GM21423 (cell line): ENCODE measurements at regions not wholly inside any gene's neighbourhood (a gene's known extent, or its start where the extent isn't known, plus 50 kb on each side); places are given as distances from the start of the nearest gene placed in this dataset.

Experiments used
- ATAC-seq: cut with Tn5 transposase; IDR thresholded peaks from one replicate; pipeline ENCODE4 v1.9.1; 2021; ENCODE audit warnings: mild to moderate bottlenecking, moderate library complexity; ENCODE audit not compliant: unreplicated experiment

DNA sequence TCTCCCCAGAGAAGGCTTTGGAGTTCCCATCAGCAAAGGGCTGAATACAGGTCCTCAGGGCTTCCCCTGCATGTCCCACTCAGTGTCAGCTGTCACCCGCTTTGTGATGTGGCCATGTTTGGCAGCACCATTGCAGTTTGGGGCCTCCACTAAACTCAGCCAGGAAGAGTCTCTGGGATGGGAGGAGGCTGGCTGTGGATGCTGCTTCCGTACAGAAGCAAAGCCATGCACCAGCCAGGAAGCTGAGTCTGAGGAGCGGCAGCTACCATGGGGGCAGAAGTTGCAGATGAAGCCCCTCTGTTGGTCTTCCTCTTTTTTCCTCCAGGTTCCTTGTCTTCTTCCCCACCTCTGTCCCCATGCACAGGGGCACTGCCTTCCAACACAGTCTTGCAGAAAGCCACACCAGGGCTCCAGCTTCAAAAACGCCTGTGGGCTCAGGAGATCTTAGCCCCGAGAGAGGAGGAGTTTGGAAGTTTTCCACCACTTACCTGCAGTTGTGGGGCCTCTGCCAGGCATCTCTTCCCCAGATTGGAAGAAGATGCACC is 416.8 kb downstream of the NPHP4 start:
- ATAC-seq = no peak

DNA sequence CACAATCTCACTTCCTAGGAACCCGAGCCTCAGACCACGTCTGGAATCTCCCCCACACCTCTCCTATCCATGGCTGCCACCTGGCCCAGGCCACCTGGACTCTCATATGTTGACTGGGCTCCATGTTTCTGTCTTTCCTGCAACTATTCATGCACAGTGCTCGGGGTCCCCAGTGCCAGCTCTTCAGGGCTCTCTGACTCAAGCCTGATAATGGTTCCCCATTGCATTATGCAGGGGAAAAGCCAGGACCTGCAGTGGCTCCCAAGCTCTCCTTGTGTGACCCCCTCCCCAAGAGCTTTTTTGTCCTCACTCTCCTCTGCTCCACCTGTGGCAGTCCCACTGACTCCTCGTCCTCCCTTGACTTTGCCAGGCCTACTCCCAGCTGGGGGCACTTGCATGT is 417.6 kb downstream of the NPHP4 start:
- no peak for ATAC-seq

DNA sequence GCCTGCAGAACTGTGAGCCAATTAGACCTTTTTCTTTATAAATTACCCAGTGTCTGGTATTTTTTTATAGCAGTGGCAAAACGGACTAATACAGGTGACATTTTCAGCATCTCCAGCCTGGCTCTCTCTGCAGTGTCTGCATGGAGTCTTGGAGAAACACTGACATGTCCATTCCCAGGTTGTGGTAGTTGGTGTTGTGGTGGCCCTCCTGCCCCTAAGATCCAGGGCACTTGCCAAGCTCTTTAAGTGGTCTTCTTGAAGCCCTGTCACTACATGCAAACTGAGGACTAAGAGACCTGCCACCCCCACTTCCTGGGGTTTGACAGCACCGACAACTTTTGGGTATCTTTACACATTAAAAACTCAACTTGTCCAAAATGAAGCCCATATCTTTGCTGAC is 419.4 kb downstream of the NPHP4 start:
- no peak for ATAC-seq

DNA sequence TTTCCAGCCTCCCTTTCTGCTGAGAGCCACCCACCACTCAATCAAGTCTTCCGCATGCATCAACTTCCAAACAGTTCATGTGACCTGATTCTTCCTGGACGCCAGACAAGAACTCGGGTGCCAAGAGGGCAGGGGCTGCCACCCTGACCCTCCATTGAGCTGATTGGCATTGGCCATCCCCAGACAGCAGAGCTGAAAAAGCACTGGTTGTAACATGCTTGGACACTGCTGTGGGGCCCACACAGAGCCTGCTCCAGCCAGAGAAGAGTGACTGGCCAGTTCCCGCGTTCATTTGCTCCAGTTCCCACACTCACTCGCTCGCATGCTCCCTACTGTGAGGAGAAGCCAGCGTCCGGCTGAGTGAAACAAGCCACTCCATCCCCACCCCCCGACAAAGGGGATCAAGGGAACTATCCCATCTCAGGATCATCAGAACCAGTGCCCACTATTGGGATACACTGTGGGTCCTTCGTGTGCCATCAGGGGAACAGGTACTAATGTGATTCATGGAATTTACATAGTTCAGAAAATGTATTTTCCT is 420.3 kb downstream of the NPHP4 start:
- no peak for ATAC-seq

DNA sequence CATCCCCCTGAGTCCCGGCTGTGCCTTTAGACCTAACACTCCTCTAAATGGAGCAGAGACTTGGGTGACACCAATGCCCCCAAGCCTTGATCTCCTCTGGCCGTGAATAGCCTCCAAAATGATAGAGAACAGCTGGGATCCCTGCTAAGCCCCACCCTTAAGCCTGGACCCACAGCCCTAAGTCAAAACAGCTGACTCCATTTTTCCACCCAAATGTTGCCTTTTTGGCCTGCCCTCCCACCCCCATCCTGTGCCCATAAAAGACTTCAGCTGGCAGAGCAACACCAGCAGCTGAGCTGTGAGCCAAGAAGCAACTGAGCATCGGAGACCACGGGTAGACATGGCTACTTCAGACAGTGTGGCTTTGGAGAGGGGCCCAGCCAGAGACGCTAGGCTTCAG is 420.8 kb downstream of the NPHP4 start:
- ATAC-seq = no peak

DNA sequence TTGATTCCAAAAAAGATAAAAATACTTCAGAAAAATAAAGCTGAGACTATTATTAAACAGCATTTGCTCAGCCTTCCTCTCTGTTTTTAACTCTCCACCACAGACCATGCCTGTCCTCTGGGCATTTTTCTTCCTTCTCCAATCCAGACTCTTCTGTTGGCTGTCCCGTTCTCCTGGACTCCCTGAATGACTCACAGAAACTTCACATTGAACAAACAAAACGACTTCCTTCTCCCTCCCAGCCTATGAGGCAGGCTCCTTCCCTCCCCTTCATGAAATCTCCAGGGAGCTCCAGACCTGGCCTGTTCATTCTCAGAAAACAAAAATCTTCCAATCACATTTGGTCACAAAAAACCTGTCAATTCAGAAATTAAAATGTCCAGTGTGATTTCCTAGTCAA is 421.3 kb downstream of the NPHP4 start:
- ATAC-seq = no peak

DNA sequence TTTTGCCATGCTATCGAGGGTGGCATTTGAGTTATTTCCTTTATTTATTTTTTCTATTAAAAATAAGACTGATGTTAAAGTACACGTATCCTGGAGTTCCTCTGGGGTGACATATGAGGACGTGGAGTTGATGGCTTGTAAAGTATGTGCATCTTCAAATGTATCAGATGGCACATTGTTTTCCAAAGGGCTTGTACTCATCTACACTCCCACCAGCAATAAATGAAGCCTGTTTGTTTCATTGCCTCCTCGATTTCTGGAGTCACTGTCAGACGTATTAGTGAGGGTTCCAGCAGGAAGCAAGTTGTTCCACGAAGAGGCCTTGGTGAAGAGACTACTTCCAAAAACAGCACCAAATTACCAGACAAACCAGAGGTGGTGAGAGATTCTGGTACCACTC is 423.9 kb downstream of the NPHP4 start:
- ATAC-seq = no peak

DNA sequence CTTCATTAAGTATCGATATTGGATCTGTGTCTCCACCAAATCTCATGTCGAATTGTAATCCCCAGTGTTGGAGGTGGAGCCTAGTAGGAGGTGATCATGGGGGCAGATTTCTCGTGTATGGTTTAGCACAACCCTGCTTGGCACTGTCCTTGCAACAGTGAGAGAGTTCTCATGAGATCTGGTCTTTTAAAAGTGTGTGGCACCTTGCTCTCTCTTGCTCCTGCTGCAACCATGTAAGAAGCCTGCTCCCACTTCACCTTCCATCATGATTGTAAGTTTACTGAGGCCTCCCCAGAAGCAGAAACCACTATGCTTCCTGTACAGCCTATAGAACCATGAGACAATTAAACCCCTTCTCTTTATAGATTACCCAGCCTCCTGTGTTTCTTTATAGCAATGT is 424.4 kb downstream of the NPHP4 start:
- ATAC-seq = no peak

DNA sequence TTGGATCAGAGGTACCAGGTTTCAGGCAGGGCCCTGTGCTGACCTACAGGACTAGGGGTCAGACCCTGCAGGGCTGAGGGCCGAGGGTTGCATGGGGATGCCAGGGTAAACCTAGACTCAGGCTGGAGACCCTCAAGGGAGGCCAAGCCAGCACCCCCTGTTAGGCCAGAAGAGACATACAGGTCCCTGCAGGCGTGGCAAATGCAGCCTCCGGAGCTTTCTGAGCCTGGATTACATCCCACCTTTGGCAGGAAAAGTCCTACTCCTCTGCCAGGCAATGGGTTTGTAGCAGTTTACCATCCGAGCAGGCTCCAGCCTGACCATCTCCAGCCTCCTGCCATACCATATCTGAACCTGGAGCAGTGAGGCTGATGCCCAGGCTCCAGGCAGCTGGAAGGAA is 425.3 kb downstream of the NPHP4 start:
- no peak for ATAC-seq

DNA sequence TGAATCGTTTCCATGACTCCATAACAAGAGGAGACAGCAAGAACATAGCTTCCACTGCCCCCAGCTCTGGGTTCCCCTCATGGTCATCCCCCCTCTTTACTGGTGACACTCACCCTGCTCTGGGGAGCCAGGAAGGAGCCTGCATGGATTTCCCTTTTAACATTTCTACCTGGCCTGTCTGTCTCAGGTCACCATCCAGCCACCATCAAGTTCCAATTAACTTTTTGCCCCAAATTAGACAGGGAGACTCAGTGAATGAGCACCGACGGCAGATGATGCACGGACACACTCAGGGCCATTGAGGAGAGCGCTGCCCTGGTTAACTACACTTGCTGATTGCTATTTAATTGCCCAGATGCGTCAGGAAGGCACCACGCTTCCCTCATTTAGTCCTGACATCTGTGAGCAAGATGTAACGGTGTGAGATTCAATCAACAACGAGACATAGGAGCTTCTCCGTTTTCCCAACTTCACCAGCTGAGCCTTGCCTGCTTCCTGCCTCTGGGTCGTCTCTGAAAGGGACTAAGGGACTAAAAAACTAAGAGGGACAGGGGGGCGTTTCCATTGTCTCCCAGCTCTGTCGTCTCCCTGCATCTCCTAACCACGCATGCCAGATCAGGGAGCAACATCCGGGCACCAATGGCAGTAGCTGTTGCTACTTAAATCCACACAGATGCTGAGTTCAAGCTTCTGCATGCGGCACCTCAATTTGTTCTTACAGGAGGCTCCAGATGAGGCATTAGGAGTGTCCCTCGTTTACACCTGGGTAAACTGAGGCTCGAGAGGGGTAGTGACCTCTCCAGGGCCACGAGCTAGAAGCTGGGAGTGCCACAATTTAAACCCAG is 426.7 kb downstream of the NPHP4 start:
- ATAC-seq = no peak

DNA sequence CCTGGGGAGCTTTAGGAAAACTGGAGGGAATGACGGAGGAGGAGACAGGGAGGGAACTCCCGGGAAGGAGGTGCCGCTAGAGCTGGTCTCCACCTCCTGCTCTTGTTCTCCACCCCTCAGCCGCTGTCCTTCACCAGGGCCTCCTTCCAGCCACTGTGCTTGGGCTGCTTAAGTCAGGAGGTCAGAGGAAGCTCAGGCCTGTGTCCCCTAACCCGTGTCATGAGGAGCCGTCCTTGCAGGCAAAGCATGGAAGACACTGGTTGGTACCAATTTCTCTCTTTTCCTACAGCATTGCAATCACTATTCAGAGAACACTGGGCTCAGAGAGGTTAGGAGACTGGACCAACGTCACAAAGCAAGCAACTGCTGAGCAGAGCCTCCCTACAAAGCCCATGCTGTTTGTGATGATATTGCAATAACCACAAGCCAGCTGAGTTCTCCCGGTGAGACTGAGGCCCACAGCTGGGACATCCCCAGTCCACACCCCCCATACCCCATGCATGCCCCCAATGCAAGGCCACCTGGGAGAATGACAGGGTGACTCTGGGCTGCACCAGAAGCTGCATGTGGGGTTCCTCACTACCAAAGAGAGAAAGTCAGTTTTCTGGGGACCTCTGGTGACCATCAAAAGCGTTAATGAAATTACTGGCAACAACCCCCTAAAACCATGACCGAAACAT is 427.5 kb downstream of the NPHP4 start:
- ATAC-seq = no peak

DNA sequence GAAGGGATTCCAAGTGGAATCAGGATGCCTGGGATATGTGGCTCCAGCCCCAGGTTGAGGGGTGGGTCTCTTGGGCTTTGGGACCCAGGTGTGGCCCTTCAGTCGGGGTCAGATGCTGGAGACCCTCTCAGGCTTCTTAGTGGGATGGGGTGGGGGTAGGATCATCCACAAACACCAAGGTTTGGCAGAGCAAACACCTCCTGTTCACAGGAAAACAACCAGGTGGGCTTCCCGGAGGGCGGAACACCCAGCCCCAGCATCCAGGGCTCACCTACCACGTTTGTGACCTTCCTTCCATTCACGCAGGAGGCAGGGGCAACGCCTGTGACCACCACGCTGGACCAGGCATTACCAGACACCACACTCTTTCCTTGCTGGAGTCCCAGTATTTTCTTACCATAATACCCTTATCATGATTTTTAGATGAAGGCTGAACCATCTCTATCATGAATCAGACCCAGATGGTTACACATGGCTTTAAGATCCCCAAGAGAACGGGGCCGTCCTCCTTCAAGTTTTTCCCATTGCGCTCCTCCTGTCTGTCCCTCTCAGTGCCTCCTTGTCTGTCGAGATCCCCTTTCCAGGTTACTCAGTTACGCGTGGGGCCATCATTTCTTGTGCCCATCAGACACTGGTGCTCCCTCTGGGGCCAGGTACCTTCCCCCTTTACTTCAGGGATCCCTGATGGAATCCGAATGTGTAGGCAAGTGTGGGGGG is 428.2 kb downstream of the NPHP4 start:
- no peak for ATAC-seq

DNA sequence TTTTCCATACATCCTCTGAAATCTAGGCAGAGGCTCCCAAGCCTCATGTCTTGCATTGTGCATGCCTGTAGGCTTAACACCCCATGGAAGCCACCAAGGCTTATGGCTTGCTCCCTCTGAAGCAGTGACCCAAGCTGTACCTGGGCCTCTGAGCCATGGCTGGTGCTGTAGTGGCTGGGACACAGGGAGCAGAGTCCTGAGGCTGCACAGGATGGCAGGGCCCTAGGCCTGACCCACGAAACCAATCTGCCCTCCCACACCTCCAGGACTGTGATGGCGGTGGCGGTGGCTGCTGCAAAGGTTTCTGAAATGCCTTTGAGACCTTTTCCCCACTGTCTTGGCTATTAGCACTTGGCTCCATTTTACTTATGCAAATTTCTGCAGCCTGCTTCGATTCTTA is 429.5 kb downstream of the NPHP4 start:
- ATAC-seq = no peak

DNA sequence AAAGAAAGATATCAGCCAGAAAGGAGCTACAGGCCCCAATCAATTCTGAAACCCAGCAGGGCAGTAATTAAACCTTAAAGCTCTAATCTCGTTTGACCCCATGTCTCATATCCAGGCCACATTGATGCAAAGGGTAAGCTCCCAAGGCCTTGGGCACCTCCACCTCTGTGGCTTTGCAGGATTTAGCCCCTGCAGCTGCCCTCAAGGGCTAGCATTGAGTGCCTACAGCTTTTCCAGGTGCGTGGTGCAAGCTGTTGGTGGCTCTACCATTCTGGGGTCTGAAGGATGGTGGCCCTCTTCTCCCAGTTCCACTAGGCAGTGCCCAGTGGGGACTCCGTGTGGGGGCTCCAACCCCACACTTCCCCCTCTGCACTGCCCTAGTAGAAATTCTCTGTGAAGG is 429.9 kb downstream of the NPHP4 start:
- no peak for ATAC-seq

DNA sequence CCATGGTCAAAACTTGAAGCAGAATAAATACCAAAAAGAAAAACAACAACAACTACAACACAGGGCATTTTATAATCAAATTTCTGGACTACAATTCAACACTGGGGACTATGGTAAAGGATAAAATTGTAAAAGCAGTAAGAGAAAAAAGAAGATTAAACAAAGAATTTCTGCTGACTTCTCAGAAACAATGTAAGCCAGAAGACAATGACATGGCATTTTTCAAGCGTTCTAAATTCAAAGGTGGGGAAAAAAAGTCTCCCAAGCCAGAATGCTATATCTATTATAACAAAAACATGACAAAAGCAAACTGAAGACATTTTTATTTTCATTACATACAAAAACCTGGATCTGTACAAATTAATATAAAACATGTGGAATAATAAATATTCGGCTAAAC is 433.1 kb downstream of the NPHP4 start:
- no peak for ATAC-seq

DNA sequence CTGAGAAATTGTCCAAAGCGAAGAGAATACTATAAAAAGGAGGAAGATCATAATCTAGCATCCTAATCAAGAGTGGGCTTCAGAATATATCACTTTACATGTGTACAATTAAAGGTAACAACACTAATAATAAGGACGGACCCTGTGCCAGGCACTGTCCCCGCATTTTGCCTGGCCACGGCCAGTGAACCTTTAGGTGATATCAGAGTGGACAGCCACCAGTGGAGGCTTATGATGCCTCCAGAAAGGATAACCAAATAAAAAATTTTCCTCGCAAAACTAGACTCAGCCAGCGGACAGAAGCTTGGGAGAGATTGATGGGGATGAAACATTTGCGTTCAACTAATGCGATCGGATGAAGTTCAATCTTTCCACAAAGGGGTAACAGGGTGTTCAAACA is 436.4 kb downstream of the NPHP4 start:
- ATAC-seq = no peak

DNA sequence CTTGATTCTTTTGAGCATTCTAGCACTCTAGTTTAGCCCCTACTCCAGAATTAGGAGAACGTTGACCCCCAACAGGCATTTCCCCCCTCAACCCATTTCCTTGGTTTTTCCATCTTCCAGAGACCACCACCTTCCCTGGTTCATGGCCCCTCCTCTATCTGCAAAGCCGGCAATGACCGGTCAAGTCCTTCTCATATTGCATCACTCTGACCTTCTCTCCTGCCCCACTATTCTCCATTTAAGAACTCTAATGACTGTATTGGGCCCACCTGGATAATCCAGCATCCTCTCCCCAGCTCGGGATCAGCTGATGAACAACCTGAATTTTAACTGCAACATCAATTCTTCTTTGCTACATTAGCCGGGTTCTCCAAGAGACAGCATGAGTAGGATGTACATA is 437.4 kb downstream of the NPHP4 start:
- no peak for ATAC-seq

DNA sequence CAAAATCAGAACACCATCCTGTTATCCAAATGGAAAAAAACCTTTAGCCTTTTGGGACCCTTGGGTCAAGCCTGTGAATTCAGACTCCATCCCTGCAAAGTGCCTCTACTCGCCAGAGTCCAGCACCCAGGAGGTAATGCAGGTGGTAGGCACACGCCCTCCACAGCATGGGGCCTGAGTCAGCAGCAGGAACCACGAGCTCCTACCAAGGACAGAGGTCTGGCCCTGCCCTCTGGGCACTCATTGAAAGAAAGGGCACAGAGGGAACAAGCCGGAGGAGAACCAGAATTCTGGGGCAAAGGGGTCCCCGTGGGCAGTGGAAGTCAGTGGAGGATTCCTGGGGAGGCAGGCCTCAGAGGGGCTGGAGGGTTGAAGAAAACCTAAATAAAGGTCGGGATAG is 438.1 kb downstream of the NPHP4 start:
- ATAC-seq = no peak

DNA sequence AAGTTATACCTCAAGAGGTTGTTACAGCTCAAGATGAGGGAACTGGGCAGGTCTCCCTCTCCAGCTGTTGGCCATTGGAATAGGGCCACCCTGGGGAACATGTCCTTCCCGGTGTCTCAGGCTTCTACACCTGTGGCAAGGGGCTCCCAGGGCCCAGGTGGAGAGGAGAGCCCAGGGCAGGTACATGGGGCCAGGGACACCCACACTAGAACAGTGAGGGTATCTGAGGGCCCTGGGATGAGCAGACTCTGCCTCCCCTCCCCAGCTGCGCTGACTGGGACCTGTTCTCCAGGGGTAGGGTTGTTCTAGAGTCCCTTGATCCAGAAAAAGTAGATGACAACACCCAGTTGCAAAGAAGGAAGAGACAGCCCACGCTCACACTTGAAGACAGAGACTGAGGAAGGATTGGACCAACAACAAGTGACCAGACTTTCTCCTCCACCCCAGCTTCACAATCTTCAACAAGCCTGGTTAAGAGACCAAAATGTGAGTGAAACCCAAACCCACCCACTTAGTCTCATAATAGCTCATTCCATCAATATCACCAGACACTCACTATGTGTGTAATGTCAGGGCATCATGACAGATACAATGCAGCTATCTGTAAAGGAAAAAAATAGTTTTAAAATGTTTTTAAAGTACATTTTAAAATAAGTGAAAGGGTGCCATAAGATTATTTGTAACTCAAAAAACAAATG is 439.3 kb downstream of the NPHP4 start:
- no peak for ATAC-seq

DNA sequence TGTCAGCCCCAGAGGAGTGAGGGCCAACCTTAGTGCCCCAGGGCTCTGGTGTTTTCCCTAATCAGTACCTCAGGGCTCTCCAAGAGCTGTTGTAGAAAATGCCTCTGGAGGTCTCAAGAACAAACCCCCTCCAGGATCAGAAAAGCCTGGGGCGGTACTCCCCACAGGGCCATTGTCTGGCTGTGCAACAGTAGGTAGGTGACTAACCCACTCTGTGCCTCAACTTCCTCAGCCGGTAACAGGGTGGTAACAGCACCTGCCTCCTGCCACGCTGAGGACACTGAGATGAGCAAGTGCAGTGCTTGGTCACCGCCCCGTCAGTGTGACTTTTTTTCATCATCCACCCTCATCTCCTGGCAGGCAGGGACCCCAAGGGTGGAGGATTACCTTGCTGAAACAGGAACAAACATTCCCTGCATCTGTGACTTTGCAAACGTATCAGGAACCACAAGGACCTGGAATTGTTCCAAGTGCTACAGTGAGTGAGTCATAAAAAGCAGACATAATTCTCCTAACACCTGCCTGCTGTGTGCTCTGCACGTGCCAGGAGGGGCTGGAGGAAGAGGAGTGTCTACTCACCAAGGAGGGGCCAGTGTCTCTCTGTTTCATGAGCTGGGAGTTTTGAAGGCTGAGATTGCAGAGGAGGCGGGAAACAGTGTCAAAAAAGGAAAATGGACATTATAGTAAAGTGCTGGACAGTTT is 440.8 kb downstream of the NPHP4 start:
- ATAC-seq = no peak
